LNCAP (cell line): ENCODE measurements at regions not wholly inside any gene's neighbourhood (a gene's known extent, or its start where the extent isn't known, plus 50 kb on each side); places are given as distances from the start of the nearest gene placed in this dataset.

Experiments used
- CTCF ChIP-seq: fragments of 450-650 bp; IDR thresholded peaks from 2 replicates; pipeline ENCODE4 v1.5.1; 2017; ENCODE audit warnings: mild to moderate bottlenecking

DNA sequence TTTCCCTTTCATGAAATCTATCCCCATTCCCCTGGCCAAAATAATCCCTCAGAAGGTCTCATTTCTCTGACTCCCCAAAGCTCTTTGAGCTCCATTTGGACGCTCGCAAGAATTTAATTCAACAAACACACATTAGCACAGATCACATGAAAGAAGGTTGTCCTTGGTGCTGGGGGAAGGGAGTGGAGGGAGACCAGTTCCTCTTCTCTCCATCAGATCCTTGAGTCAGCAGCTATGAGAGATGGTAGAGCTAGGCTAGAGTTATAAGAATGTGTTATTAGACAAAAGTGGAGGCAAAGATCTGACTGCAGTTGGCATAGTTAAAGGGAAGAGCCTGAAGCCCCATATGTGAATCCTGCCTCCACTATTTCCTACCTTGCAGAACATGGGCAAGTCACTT is 184.2 kb upstream of the CDYL start:
- TF ChIP-seq CTCF = no peak

DNA sequence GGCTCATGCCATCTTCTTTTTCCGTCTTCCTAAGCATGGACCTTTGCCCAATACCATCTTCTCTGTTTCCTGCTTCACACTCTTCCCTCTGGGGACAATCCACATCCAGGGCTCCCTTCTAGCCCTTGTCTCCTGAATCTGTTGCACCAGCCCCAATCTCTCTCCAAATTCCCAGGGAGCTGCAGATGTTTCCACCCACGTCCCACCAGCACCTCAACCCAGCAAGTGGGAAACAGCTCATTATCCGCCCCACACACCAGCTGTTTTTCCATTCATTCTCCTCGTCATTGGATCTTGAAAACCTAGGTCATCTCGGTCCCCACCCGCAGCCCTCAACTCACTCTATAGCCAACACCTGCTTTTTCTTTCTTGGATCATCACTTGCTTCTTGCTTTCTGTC is 185.0 kb upstream of the CDYL start:
- no peak for TF ChIP-seq CTCF

DNA sequence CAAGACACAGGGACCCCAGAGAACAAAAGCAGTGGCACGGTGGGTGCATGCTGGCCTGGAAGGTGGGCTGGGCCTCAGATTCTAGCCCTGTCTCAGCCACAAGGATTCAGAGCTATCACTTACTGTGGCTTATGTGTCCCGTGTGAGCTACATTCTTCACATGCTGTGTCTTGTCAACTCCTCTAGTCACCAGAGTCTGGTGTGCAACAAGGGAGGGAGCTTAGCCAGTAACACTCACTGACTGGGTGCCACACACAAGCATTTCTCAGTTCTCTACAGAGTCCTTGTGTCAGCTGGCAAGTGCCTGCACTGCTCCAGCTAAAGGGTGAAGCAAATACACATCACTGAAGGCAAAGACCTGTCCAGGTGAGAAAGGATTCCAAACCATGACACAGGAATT is 186.9 kb upstream of the CDYL start:
- TF ChIP-seq CTCF = no peak

DNA sequence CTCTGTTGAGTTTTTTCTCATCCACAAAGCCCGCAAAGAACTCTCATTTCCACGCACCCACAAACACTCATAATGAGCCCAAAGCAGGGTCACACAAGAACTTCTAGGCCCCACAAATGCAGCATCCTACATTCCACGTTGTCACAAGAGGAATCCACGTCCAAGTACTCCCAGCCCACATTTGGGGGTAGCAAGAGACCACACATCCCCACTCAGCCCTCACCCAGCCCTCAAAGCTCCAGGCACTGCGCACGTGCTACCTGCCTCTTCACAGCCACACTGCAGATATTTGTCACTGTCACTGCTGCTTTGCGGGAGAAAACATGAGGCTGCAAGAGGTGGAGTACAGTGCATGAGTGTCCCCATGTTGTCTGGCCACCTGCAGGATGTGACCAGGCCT is 187.6 kb upstream of the CDYL start:
- TF ChIP-seq CTCF = no peak

DNA sequence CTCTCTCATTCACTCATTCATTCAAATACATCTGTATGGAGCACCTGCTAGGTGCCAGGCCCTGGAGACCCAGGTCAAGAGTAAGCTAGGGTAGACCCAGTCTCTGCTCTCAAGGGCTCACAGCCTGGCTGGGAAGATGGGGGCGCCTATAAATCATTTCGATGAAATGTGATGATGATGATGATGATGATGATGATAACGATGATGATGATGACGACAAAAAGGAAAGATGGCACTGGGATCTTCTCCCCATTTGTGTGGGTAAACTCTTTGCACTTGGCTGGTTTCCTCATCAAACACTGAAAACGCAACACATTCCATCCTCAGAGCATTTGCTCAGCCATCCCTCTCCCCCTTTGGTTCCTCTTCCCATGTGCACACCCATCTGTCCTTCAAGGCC is 188.0 kb upstream of the CDYL start:
- no peak for TF ChIP-seq CTCF

GRCh38 chr6:4587171-4587570 is 189.0 kb upstream of the CDYL start:
- TF ChIP-seq CTCF = no peak

GRCh38 chr6:4586469-4586859 is 189.7 kb upstream of the CDYL start:
- TF ChIP-seq CTCF = no peak

- no peak for TF ChIP-seq CTCF
Observed at GRCh38 chr6:4585682-4586468, 190.3 kb upstream of the CDYL start.
